Activated CD4-positive, alpha-beta T cell treated with anti-CD3 and anti-CD28 coated beads, Interleukin-10, Interleukin-2, amounts not matched to agents 100 ng/mL and 50 ng/mL, durations not matched to agents 16 hours and 8 hours (primary cell): ENCODE measurements at regions not wholly inside any gene's neighbourhood (a gene's known extent, or its start where the extent isn't known, plus 50 kb on each side); places are given as distances from the start of the nearest gene placed in this dataset.
"Not testable (repeated sequence)": the region's sequence is repeated elsewhere in the genome, so short reads cannot be mapped to it uniquely, and the experiment has no call there.

Experiments used
- DNase-seq: peaks from one replicate; pipeline ENCODE4 v3.0.0-alpha.2; 2020

DNA sequence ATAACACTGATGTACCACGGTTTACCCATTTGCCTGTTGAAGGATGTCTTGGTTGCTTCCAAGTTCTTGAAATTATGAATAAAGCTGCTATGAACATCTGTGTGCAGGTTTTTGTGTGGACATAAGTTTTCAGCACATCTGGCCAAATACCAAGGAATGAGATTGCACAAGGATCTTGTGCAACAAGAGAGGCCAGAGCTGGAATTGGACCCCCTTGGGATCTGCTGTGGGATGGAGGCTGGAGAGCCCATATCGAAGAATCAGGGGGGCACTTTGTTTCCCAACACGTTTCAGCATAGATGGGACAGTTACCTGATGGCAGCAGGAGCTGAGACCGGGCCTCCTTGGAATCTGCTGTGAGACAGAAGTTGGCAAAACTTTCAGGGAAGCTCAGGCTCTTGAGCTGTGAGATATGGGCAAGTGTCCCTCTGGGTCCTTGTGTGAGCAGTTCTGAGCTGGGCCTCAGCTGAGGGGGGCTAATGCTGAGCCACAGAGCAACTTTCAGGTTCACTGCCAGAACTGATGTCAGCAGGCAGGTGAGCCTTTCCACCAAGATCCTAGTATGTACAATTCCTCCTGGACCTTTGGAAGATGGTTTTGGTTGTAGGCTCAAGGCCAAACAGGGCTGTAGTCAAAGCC lies 115.2 kb upstream of the RAB18 start:
- DNase-seq = no peak

DNA sequence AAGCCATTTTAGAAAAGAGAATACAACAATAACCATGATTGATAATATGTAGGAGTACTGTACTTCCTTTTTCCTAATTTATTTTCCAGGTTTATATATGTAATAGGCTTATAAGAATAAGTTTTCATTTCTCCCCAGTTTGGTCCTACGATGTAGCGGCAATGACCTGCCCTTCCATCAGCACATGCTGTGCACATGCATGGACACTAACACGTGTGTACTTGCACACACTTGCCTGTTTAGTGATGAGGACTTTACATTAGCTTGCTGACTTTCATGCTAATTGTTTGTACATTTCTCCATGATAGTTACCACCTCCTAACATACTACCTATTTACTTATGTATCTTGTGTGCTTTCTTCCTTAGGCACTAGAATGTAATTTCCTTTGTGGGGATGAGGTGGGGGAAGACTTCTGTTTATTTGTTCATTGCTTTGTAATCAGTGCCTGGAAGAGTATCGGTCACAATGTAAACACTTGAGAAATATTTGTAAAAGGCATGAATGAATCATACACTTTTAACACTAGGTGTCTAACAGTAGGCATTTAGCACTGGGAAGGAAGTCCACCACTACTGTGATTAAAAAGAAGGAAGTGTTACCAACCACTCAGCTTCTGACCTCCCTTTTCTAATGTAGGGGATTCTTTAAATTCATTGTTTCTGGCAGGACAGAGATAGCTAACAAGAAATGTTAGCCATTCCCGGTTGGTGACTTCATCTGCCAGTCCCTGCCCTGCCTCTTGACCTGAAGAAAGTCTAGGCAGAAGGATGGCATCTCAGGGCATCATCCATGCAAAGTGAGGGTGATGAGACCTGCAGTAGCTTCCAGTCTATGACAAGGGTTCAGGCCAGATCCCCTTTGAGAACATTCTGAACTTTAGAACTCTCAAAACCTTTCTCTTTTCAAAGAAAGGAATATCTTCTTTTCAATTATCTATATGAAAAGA lies 120.2 kb upstream of the RAB18 start:
- DNase-seq = no peak

DNA sequence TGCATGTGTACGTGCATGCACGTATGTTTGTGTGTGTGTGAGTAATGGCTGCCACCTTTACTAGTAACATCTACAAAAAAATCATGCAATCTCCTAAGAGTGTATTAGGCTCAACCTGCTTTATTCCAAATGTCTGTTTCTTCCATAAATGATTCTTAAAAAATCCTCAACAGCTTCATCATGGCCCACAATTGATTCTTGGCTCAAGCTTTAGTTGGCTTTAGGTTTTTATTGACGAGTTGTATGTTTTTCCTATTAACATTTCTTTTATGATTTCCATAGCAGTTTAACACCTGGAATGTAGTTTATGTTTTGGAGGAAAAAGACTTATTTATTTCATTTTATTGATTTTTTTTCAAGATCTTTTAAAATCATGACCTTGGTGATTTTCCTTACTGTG lies 121.9 kb upstream of the RAB18 start:
- no peak for DNase-seq

DNA sequence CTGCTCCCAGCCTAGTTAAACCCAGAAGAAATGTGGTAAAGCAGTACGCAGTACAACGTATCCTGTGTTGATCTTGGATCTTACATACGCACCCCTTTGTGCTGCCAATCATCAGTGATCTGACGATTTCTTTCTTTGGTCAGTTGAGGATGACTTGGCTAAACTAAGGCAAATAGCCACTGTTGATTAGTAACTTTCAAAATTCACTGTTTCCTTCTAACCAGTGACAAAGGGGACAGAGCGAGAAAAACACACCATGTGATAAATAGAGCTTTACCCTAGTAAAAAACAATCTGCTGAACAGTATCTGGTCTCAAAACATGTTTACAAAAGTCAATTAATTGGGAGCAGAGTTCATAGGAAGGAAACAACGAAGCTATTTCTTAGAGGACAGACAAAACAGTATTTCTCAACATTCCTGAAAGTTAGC lies 123.2 kb upstream of the RAB18 start:
- no peak for DNase-seq

DNA sequence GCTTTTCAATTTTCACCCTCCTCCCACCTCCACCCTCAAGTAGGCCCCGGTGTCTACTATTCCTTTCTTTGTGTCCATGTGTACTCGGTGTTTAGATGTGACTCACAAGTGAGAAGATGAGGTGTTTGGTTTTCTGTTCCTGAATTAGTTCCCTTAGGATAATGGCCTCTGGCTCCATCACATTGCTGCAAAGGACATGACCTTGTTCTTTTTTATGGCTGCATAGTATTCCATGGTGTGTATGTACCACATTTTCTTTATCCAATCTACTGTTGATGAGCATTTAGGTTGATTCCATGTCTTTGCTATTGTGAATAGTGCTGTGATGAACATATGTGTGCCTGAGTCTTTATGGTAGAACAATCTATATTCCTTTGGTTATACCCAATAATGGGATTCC lies 125.1 kb upstream of the RAB18 start:
- not testable (repeated sequence) for DNase-seq

DNA sequence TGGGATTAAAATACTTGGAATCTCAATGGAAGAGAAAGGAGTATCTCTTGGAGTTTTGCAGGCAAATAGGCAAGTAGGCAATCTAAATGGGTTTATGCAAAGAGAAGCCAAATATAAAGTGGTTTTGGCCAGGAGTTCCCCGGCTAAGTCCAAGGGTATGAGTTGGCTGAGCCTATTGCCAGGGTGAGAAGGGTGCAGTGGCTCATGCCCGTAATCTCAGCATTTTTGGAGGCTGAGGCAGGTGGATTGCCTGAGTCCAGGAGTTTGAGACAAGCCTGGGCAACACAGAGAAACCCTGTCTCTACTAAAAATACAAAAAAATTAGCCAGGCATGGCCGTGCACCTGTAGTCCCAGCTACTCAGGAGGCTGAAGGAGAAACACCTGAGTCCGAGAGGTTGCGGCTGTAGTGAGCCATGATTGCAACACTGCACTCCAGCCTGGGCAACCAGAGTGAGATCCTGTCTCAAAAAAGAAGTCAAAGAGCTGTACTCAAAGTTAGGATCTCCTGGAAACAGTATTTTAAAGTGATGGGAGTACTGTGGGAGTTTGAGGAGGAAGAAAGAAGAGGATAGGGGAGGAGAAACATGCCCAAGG lies 130.4 kb upstream of the RAB18 start:
- DNase-seq = no peak

DNA sequence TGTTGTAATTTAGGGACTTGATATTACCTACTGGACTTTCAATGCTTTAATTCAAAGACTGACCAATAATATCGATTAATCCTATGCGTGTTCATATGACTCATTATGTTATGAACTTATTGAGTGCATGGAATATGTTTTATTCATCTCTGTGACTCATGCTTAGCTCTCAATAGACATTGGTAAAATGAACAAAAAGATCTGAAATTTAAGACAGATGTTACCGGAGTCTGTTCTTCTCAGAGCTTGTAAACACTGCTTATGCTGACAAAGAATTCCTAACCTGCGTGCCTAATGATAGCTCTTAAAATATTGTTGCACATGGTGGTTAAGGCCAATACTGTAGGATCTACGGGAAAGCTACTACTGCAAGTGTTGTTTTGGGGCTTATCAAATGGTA lies 131.5 kb upstream of the ACBD5 start:
- DNase-seq = no peak

DNA sequence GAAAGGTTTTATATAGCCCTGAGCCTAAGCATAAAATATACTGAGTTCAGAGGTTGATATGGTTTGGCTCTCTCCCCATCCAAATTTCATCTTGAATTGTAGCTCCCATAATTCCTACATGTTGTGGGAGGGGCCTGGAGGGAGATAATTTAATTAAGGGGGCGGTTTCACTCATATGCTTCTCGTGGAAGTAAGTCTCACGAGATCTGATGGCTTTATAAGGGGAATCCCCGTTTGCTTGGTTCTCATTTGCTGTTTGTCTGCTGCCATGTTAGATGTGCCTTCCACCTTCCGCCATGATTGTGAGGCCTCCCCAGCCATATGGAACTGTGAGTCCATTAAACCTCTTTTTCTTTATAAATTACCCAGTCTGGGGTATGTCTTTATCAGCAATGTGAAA lies 130.8 kb upstream of the ACBD5 start:
- not testable (repeated sequence) for DNase-seq

DNA sequence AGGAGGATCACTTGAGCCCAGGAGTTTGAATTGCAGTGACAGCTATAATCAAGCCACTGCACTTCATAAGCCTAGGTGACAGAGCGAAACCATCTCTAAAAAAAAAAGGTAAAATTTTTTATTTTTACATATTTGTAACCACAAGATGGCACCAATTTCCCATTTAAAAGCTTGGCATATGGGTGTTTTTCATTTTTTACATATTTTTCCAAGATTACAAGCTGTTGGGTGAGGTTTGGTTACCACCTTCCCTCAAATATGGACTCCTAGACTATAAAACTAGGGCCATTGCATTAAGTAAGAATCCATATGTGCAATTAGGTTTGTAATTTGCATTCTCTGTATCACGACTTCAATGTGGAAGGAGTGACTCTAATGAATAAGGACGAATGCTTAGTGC lies 129.3 kb upstream of the ACBD5 start:
- DNase-seq = no peak

DNA sequence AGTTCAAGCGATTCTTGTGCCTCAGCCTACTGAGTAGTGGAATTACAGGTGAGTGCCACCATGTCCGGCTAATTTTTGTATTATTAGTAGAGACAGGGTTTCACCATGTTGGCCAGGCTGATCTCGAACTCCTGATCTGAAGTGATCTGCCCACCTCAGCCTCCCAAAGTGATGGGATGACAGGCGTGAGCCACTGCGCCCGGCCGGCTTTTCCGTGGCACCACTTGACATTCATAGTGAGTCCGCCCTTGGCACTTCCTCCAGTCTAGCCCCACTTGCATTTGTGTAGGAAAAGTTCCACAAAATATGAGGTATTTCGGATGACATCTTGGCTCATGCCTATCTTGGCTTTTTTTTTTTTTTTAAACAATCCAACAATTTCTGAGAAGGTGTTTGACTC lies 128.1 kb upstream of the ACBD5 start:
- no peak for DNase-seq

DNA sequence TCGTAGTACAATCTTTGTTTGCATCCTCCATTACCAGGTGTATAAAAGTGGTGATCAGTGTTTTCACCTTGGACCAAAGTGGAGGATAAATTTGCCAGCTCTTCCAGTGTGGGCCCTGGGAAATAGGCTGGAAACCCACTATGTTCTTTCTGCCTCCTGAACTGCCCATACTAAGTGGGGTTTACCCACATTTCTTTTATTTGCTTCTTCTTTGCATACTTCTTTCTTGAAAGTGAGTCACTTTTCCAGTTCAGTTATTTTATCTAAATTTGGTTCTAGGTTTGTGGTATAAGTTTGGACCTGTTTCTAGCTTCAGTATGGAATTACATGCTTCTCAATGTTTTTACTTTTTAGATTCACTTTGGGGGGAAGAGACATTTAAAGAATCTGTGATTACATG lies 126.2 kb upstream of the ACBD5 start:
- DNase-seq = no peak

DNA sequence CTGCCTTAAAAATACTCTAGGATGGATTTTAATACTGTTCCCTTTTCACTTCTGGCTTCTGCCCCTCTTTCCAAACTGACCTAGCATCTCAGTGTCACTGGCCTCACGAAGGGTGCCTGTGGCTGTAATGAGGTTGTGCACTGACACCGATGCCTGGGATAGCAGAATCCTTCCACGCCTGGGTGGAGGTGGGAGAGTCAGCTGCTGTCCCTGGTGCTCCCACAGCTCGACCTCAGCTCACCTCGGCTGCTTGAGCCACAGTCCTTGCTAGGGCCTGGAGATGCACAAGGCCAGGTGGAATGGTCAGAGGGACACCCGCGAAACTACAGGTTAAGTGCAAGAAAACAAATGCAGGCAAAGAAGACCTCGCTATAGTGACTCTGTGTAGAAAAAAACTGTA lies 123.4 kb upstream of the ACBD5 start:
- no peak for DNase-seq

DNA sequence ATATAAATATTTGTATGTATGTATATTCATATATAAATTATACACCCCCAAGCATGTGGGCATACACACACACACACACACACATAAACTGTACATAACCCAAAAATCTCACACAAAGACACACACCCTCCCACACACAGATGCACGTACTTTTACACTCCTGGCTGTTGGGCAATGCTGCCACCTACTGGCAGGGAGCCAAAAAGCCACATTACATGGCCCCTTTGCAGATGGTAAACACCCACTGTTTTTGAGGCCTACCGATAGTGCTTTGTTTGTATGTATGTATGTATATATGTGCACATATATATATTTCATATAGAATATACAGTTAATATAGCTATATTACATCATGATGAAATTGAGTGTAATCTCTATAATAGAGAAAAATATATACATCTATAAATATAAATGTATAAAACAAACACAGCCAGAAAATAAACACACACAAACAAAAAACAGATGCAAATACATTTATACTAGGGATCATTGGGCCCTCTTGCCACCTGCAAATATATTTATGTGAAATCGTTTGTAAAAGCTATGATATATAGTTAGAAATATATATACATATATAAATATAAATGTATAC lies 120.1 kb upstream of the ACBD5 start:
- DNase-seq = peak; percentile 89

DNA sequence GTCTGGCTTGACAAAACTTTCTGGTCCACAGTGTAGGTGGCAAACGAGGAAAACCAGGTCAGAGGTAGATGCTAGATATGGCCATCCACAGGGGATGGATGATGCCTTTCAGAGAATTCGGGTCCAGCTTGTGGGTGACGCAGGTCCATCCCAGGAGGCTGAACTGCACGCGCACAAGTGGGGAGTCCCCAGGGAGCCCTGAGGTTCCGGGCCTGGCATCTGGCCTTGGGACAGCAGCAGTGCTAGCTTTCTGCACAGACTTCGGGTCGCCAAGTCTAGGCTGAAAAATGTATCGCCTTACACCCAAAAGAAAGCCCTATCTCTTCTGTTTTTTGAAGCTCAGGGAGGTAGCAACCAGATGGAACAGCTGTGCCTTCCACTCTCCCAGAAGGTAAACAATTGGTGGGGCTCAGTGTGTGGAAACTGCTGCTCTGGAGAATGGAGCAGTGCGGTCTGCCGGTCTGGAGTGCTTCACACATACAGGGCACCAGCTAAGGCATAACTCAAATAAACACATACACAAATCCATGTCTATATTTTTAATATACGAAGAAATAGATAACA lies 119.3 kb upstream of the ACBD5 start:
- DNase-seq = no peak

DNA sequence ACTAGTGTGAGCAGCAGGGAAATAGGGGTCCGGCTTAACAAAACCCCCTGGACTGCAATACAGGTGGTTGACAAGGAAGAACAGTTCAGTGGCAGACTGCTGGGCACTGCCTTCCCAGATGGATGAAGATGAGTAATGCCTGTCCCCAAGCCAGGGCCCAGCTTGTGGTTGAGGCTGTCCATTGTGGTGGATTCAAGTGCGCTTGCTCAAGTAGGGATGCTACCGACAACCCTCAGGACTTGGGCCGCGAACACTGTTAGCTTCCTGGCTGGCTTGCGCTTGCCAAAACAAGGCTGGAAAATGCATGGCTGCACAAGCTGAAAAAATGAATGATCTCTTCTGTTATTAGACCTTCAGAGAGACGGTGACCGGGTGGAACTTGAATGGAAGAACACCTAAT lies 116.1 kb upstream of the ACBD5 start:
- DNase-seq = no peak

DNA sequence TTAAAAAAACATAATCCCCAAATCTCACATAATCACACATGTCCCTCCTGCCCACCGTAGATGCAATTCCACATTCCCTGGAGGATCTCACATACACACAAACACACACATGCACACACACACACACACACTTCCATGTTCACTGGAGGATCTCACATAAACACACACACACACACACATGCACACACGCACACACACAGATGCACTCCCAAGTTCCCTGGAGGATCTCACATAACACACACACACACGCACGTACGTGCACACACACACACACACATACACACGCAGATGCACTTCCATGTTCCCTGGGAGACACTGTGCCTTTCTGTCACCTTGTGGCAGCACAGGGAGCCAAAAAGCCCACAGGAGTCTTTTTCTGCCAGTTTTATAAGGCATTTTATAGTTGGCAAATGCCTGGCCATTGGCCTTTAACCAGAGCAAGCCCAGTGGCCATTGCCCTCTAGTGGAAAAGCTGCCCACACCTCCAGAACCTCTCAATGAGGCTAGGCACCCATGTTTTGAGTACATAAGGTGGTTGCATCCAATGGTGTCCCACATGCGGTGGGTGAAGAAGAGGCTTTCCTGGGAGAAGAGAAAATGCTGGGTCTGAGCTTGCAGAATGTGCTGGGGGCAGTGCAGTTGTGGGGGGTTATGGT lies 115.4 kb upstream of the ACBD5 start:
- no peak for DNase-seq

DNA sequence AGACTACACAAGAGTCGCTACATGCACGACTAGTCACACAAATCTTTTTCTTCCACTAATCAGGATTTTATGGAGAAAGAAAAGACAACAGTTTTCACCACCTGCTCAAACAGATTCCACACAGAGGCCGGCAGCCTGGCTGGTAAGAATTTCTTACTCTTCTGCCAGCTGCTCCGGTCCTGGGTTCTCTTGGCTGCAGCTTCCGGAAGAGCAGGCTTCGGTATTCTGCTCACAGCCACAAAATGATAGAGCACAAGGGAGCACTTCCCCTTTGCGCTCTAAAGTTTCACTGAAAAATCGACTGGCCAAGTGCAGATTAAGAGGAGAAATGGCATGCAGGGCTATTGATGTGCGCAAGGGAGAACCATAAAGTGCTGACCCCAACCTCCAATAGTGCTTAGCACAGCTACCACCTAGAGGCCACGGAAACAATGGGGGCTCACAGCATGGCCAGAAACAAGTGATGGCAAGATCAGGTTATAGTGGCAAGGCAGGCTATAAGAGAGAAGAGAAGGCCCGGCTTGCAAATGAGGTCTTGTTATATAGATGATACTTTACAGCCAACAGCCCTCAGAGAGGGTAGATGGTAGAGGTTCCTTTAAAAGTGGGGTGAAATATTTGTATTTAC lies 114.2 kb upstream of the ACBD5 start:
- DNase-seq = not testable (repeated sequence)

DNA sequence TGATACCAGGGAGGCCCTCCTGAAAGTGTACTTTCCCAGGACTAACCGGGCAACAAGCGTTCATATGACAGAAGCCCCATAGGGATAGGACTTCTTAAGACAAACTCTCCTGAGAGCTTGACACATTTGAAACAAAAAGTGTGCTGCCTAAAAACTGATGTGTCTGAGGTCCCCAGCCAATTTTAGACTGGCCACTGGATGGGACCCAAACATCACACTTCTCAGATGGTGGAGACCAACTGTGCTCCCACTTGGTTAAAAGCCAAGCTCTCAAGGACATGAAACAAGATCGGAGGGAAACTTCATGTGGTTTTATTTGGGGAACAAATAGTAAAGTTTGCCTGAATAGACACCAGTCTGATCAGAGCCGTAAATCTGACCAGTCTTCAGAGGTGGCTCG lies 113.5 kb upstream of the ACBD5 start:
- DNase-seq = not testable (repeated sequence)

DNA sequence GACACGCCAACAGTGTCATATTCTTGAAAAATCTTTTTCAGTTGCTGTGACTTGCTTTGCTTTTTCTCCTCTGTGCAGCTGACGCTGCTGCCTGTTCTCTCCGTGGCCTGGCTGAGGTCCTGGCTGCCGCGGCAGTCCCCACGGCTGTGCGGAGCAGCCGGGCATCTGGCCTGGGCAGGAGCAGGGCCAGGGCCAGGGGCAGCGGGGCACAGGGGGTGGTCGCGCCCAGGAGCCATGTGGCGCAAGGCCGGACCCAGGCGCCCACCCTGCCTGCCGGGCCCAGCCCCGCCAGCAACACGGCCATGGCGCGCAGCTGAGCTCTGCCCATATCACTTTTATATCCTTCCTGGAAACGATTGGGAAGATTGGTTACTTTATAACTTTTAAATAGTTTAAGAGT lies 109.4 kb upstream of the ACBD5 start:
- DNase-seq = no peak

DNA sequence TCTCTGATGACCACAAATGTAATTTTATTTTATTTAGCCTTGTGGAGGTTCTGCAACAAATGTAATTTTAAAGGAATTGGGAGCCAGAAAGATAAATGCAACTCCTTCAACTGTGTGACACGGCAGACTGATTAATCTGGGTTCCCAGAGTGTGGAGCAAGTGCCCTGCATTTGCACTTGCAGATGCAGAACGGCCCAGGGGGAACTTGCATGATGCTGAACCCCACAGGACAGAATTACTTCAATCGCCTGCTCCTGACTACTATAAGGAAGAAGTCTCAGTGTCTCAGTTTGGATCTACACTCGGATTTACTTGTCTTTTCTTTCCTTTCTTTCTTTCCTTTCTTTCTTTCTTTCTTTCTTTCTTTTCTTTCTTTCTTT lies 107.2 kb upstream of the ACBD5 start:
- not testable (repeated sequence) for DNase-seq

DNA sequence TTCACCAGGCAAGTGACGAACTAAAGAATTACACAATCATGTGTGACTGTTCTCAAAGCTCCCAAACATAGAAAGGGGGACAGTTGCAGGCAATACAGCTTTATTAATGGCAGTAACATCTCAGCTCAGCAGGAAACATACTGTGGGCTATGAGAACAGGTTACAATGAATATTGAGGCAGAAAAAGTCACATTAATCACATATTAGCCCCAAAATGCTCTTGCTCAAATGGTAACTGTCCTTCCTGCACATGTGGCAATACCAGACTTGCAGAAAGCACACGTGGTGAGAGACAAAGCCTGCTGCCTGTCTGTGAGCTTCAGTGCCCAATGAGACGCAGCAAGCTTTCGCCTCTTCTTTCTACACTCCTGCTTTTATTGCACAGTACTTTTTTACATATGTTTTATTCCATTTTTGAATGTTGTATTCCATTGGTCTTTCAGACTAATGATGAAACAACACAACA lies 104.9 kb upstream of the ACBD5 start:
- peak; percentile 50 for DNase-seq
